ENCODE measurements at regions not wholly inside any gene's neighbourhood (a gene's known extent, or its start where the extent isn't known, plus 50 kb on each side); places are given as distances from the start of the nearest gene placed in this dataset.

DNA sequence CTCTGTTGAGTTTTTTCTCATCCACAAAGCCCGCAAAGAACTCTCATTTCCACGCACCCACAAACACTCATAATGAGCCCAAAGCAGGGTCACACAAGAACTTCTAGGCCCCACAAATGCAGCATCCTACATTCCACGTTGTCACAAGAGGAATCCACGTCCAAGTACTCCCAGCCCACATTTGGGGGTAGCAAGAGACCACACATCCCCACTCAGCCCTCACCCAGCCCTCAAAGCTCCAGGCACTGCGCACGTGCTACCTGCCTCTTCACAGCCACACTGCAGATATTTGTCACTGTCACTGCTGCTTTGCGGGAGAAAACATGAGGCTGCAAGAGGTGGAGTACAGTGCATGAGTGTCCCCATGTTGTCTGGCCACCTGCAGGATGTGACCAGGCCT is 187.6 kb upstream of the CDYL start:
- TF ChIP-seq, protein P1, sequence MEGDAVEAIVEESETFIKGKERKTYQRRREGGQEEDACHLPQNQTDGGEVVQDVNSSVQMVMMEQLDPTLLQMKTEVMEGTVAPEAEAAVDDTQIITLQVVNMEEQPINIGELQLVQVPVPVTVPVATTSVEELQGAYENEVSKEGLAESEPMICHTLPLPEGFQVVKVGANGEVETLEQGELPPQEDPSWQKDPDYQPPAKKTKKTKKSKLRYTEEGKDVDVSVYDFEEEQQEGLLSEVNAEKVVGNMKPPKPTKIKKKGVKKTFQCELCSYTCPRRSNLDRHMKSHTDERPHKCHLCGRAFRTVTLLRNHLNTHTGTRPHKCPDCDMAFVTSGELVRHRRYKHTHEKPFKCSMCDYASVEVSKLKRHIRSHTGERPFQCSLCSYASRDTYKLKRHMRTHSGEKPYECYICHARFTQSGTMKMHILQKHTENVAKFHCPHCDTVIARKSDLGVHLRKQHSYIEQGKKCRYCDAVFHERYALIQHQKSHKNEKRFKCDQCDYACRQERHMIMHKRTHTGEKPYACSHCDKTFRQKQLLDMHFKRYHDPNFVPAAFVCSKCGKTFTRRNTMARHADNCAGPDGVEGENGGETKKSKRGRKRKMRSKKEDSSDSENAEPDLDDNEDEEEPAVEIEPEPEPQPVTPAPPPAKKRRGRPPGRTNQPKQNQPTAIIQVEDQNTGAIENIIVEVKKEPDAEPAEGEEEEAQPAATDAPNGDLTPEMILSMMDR (IDR thresholded peaks at IDR 0.05) = no peak
- TF ChIP-seq POLR2AphosphoS5 (IDR thresholded peaks at IDR 0.05) (no peak), POLR2A (IDR thresholded peaks at IDR 0.05) (no peak), EP300 (IDR thresholded peaks at IDR 0.05; ENCODE audit: low read depth) (no peak)

All from transverse colon (tissue), 4 donors.